NCI-H1048 (cell line): ENCODE measurements at regions not wholly inside any gene's neighbourhood (a gene's known extent, or its start where the extent isn't known, plus 50 kb on each side); places are given as distances from the start of the nearest gene placed in this dataset.
"Not testable (repeated sequence)": the region's sequence is repeated elsewhere in the genome, so short reads cannot be mapped to it uniquely, and the experiment has no call there.

ENCODE experiments used
- DNase-seq: peaks from one replicate; lab custom pipeline; 2025; lab: John Stamatoyannopoulos, UW

DNA sequence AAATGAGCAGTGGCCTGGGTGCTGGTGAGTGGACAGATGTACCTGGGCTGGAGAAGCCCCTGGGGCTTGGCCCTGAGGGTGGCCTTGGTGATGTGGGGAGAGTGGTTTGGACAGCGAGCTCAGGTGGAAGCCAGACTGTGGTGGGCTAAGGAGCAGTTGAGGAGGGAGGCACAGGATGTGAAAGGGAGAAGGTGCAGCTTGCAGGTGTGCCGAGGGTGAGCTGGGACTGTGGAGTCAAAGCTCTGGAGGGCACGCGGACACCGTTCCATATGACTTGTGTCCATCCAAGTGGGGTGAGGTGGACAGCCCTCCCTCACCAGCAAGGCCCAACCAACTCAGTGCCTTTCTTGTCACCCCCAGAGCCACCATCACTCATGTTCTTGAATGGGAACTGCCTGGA, 170.8 kb upstream of the ZNF267 start:
- no peak for DNase-seq

DNA sequence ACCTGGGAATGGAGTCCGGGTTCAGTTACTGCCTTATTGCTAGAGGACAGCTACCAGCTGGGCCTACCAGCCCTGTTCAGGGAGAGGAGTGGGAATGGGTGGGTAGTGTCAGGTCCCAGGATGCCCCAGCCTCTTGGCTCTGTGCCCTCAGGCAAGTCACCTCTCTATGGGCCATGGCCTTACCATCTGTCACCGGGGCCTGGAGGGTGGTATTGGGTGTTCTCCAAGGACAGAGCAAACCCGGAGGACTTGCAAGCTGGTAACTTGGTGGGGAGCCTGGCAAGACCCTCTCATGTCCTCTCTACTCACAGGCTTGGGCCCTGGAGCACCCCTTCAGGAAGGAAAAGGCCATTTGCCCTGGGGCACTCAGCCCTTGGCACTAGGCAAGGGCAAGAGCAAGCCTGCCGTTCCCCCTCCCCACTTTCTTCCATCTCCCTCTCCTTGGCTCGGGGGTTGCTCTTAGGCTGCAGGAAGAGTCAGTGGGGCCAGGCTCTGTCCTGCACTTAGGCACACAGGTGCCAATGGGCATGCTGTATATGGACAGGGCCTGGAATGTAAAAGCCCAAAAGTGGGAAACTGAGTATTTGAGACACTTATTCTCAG, 170.0 kb upstream of the ZNF267 start:
- no peak for DNase-seq

DNA sequence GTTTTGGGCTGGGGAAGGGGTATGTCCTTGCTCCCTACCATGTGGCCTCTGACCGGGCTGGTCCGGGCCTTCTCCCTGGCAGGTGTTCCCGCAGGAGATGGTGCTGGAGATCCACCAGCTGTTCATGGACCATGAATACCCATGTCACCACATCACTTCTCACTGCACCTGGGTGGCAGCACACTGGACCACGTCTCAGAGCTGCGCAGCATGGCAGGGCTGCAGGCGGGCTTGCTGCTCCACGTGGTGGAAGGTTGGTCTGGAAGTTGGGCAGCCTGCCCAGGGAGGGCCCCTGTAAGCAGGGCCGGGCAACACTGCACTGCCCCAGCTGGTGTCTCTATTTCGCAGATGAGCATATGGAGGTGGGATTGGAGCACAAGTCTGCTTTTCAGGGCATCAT, 169.5 kb upstream of the ZNF267 start:
- no peak for DNase-seq

DNA sequence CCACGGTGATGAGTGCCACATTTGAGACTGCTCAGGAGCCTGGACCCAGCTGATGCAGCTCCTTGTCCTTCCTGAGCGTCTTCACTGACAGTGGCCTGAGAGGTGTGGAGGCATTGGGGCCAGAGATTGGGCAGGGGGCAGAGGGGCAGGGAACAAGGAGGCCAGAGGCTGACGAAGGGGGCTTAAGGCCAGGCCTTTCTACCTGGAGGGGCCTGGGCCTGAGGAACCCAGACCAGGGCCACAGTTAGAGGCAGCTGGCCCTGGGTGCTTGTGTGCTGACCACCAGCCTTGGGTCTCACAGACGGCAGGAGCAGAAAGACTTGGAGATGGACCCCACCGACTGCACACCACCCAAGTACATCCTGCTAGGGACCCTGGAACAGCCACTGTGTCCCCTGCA, 168.2 kb upstream of the ZNF267 start:
- no peak for DNase-seq

DNA sequence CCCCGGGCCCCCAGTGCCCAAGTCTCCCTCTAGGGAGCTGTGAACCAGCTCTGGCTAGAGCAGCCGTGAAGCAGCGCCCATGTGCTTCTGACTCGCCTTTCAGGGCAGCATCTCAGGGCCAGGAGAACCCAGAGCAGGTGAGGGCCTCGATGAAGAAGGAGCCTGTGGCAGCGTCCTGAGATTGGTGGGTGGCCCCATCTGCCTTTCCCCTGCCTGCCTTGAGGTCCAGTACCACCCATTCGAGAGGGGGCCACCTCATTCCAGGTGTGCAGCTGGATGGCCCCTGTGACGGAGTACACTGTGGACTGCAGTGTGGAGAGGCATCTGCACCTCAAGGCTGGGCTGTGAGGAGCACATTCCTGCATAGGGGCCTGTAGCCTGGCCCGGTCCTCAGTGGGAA, 167.3 kb upstream of the ZNF267 start:
- no peak for DNase-seq

DNA sequence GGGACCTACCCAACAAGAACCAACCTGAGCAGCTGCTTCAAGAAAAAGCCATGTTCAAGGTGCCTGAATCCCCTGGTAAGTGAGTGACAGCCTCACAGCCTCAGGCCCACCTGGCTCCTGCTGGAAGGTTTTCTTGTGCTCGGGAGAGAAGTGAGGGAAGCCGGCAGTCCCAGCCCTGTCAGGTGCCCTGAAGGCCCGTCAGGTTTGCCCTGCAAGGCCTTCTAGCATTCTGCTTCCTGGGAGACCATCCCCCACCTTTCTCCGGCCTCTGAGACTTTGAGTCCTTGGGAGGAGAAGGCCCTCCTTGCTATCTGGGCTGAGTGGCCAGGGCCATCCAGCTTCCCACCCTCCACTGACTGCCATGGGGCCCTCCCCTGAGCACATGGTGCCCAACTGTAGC, 166.7 kb upstream of the ZNF267 start:
- DNase-seq, result no peak

DNA sequence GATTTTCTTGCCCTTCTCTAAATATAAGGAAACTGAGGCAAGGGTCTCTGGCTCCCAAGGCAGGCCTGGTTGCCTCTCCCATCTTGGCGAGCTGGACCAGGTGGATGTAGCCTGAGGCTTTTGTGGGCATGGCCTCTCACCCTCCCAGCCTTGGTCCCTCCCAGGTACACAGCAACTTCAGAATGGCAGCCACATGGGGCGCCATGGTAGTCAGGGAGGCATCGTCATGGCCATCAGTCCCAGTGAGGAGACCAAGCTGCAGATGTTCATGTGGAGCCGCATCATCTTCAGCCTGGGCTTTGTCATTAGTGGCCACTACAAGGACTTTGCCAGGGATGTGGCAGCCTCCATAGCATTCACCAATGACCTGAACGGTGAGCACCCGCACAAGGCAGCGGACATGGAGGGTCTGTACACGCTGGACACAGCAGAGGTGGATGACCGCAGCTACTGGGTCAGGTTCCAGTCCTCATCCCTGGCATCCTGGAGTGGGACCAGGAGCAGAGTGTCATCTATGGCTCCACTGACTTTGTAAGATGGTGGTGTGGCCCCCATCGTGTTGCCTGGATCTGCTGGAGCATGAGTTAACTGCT, 165.8 kb upstream of the ZNF267 start:
- DNase-seq, result no peak

DNA sequence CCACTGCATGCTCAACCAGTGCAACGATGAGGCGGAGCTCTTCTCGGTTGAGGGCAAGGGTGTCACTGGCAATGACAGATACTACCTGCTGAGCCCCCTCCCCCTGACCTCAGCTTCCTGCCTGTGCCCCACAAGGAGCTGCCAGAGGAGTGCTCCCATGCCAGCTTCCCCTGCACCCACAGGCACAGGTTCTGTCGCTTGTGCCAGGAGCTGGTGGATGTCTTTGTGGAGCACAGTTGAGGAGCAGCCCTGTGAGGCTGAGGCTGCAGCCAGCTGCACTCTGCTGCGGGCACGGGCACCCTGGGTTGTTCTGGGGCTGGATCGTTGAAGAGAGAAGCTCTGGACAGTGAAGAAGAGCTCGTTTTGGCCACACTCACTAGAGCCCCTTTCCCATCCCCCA, 165.3 kb upstream of the ZNF267 start:
- no peak for DNase-seq

DNA sequence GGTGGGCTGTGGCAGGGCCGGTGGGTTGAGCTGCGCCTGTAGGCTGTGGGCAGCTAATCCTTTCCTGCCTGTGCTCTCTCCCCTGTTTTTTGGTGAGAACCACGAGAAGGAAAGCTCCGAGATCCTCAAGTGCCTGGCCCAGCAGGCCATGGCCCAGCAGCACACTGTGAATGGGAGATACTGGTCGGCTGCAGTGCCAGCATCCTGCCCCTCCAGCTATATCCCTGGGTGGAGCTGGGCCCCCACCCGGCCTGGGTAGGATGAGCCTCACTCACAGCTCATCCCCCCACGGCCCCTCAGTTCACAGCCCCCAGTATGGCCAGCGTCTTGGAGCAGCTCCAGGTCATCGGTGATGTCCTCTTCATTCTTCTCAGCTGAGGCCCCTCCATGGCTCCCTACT, 164.4 kb upstream of the ZNF267 start:
- no peak for DNase-seq

DNA sequence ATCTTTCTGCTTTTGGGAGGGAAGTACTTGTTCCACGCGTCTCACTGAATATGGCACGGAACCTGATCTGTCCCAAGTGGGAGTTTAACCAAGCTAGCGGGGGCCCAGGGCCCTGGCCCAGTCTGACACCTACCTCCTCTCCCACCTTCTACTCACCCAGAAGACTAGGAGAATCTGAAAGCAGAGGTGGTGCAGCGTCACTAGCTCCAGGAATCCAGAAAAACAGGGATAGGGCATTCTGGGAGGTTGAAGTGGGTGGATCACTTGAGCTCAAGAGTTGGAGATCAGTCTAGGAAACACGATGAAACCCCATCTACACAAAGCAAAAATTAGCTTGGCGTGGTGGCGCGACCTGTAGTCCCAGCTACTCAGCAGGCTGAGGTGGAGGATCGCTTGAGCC, 163.5 kb upstream of the ZNF267 start:
- DNase-seq, result no peak

DNA sequence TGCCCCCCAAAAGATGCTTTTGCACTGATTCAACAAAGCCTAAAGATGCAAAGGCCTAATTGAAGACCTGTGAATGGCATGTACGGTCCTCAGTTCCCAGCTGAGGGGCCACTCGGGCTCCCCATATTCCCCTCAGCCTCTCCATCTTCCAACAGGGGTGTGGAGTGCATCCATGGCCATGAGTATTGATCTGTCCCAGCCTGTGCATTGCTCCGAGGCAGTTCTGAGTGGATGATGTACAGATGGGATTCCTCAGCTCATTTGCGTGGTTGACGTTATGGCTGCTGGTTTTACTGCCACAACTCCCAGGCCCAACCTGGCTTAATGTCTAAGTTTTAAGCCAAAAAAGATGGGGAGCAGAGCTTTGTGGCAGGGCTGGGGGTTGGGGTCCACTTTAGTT, 162.7 kb upstream of the ZNF267 start:
- no peak for DNase-seq

DNA sequence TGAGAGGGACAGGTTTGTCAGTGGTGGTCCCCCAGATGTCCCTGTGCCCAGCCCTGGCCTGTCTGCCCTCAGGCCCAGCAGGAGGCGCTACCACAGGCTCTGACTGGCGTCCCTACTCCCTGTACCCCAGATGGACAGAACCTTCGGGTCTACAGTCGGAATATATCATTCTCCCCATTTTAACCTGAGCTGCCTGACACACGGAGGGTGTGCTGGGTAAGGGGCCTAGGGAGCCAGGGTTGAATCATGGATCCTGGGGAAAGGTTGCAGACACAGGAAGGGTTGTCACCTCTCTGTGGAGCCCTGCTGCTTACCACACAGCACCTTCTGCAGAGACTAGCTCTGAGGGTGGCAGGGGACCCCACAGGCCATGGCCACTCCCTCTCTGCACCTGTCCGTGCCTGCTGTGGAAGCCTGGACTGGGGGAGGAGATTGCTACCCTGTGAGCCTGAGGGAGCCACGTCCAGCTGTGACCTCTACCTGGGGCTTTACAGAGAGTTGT, 162.2 kb upstream of the ZNF267 start:
- DNase-seq, result no peak

DNA sequence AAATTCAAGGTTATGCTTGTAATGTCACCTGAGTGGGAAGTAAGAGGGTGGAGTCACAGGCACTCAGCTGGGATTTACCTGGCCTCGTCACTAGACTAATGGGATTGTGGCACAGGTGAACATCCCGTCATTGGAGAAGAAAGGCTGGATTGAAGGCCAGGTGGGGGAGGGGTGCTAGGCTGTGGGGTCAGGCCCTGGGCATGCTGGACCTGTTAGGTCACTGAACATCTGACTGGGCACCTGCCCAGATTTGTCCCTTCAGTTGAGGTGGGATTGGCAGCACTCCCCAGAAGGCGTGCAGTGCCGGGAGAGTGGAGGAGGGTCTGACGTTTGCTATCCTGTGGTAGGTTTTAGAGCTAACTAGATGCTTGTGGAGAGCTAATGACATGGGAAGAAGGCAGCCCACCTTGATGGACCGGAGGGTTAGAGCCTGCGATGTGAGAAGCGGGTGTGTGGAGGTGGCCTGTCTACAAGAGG, 161.5 kb upstream of the ZNF267 start:
- DNase-seq, result no peak

DNA sequence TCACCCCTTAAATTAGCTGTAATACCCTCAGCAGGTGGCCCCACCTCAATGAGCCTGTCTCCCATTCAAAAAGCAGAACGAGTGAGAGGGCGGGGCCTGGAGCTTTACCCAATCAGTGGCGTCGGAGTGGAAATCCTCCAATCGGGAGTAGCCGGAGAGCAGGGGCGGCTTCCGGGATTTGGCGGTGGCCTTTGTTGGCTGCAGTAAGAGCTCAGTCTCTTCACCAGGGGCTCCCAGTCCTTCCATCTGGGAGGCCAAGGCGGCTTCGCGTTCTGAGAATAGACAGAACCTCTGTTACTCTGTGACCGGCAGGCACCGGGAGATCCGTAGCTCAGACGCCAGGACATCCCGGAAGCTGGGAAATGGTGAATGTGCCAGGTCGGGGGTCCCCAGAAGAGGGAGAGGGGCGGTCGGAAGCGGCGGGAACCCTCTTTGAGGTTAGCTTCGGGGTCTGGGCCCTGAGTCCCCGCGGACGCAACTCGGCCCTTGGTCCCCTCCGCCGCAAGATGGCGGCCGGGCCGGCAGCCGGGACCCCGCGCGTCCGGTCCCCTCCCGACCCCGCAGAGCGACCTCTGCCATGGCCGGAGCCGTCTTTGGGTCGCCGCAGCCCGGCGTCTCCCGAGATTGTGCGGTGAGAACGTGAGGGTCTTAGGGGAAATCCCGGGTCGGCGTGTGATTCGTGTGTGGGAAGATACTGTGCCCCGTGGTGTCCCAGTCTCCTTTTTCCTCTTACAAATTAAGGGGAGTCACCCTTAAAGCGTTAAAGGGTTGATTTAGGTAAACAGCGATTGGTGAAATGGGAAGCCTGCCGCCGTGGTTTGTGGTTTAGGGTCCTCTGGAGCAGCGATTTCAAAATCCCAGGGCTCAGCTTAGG, 160.3 kb upstream of the ZNF267 start:
- peak; percentile 65 for DNase-seq

DNA sequence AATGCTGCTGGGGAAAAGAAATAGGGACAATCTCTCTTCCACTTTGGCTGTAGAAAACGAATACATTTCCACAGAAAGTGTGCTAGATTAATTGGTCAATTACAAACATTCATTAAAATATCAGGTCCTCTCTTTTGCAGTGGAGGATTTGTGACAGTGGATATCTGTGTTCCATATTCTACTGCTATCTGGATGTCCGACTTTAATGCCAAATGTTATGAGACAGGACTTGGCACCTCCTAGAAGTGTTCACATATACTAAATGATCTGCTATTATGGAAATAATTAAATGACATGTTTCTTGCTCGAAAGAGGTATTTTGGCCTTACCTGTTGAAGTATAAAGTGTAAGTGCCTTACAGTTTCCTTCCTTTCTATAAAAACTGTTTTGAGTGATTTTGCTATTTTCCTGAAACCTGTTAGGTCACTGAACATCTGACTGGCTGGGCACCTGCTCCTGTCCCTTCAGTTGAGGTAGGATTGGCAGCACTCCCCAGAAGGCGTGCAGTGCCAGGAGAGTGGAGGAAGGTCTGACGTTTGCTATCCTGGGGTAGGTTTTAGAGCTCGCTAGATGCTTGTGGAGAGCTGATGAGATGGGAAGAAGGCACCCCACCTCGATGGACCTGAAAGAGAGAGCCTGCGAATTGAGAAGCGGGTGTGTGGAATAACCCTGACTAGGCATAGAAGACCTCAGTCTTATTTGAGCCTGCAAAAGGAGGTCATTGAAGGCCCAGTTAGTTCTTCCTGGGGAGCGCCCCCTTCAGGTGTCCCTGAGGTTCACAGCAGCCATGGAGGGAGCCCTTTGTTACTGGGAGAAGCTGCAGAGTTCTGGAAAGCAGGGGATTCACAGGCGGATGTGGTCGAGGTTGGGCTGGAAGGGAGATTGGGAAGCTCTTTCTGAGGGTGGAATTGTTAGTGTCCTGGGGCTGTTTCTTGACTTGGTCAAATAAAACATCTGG, 159.4 kb upstream of the ZNF267 start:
- DNase-seq, result no peak

DNA sequence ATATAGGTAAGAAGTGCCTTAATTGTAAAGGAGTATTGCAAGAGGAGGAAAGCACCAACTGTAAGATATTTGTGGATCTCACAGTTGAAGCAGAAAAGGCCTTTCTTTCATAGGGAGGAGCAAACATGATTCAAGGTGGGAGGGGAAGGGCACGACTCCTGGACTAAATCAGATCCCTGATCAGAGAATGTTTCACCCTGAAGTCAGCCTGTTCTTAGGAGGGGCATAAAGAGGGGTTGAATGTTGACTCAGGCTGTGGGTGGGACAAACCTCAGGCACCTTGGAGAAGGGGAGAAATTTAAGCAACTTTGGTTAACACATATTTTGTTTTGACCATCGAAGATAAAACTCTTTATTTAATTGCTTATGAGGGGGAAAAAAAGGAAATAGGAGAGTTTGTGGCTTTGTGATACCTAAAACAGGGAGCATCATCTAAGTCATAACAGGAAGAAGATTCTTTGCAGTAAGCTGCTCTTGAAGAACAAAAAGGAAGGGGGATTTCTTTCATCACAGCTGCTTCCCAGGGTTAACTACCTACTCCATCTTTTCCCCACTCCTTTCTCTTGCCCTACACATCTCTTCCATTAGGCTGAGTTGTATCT, 158.6 kb upstream of the ZNF267 start:
- no peak for DNase-seq

DNA sequence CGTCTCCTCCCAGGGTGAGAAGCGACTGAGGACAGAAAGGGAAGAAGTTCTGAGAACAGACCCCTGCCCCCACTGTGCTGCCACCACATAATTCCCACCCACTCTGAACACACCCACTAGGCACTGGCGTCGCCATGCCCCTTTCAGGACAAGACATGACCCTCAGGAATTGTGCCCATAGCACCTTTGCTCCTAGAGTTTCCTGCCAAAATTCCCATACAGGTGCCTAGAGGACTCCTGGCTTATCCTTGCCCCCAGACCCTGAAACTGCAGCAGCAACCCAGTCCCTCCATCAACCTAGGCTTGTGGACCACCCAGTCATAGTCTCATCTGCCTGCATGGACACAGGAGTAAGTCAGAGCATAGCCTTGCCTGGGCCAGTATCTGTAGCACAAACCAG, 157.7 kb upstream of the ZNF267 start:
- no peak for DNase-seq

DNA sequence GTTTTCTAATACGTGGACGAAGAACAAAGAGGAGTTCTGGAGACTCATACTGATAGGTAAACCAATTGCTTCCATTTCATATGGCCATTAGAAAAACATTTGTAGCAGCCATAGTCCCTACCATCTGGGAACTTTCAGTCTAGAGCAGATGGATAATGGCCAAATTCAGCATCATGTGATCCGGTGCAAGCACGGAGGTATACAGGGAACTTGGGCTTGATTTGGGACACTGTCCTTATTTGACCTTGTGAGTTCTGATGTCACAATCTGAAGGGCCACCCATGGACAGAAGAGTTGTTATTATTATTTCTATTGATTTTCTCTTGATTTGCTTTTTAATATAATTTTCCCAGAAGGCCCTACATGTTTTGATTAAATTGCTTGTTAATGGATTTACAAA, 154.6 kb upstream of the ZNF267 start:
- DNase-seq, result no peak

DNA sequence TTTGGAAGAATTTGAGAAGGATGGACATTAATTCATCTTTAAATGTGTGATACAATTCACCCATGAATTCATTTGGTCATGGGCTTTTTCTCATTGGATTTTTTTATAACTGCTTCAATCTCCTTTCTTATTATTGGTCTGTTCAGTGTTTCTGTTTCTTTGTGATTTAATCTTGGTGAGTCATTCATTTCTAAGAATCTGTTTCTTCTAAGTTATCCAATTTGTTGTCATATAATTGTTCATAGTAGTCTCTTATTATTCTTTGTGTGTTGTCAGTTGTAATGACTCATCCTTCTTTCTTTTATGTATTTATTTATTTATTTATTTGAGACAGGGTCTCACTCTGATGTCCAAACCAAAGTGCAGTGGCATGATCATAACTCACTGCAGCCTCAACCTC, 146.1 kb upstream of the ZNF267 start:
- DNase-seq, result no peak

DNA sequence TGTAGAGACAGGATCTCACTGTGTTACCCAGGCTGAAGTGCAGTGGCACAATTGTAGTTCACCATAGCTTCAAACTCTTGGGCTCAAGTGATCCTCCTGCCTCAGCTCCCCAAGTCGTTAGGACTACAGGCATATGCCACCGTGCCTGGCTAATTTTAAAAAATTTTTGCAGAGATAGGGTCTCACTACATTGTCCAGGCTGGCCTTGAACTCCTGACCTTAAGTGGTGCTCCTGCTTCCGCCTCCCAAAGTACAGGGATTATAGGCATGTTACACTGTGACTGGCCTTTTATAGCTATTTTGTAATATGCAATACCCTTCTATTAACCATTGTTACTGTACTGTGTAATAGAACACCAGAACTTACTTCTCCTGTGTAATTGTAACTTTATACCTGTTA, 139.3 kb upstream of the ZNF267 start:
- DNase-seq, result no peak

DNA sequence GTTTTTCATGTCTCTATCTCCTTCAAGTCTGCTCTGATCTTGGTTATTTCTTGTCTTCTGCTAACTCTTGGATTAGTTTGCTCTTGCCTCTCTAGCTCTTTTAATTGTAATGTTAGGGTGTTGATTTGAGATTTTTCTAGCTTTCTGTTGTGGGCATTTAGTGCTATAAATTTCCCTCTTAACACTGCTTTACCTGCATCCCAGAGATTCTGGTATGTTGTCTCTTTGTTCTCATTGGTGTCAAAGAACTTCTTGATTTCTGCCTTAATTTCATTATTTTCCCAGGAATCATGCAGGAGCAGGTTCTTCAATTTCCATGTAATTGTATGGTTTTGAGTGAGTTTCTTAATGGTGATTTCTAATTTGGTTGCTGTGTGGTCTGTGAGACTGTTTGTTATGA, 128.5 kb upstream of the ZNF267 start:
- DNase-seq, result not testable (repeated sequence)

DNA sequence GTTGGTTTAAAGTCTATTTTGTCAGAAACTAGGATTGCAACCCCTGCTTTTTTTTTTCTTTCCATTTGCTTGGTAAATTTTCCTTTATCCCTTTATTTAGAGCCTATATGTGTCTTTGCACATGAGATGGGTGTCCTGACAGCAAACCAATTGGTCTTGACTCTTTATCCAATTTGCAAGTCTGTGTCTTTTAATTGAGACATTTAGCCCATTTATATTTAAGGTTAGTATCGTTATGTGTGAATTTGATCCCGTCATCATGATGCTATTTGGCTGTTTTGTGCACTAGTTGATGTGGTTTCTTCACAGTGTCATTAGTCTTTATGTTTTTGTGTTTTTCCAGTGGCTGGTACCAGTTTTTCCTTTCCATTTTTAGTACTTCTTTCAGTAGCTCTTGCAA, 127.7 kb upstream of the ZNF267 start:
- no peak for DNase-seq
